Thyroid gland (tissue), 4 donors: ENCODE measurements at regions not wholly inside any gene's neighbourhood (a gene's known extent, or its start where the extent isn't known, plus 50 kb on each side); places are given as distances from the start of the nearest gene placed in this dataset.

Source experiments
- POLR2A ChIP-seq, 2 donors: fragments of 450-650 bp; IDR thresholded peaks; one replicate each; pipeline ENCODE4 v1.6.1; 2017; ENCODE audit warnings: antibody characterized with exemption in 2 of 2, mild to moderate bottlenecking in 2 of 2, moderate library complexity in 1 of 2
- TF ChIP-seq, protein P1 (sequence below), 6 experiments: fragments of 200-600 bp in 3 of 6; fragments of 450-650 bp in 3 of 6; sonication (generic) in 3 of 6; IDR thresholded peaks; one replicate each; pipeline ENCODE4 v1.5.1; 2016 to 2019; ENCODE audit warnings: antibody characterized with exemption in 6 of 6, mild to moderate bottlenecking in 2 of 6, inconsistent platforms in 1 of 6, moderate library complexity in 1 of 6

DNA sequence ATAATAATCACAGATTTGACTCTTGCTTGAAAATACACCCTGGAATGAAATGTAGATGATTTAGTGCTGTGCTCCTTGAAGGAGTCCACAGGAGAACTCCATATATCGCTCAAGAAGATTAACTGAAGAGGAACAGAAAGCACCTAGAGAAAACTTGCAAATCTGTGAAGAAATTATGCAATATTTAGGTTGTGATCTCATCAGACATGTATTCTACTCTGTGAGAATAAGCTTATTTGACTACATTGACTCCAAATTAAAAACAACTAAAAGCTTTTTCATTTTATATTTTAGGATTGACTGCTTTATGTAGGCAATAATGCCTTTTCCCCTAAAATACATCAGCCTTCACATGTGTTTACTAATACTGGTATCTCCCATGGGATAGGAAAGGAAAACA, 906.6 kb upstream of the LRATD1 start:
- TF ChIP-seq, protein P1, sequence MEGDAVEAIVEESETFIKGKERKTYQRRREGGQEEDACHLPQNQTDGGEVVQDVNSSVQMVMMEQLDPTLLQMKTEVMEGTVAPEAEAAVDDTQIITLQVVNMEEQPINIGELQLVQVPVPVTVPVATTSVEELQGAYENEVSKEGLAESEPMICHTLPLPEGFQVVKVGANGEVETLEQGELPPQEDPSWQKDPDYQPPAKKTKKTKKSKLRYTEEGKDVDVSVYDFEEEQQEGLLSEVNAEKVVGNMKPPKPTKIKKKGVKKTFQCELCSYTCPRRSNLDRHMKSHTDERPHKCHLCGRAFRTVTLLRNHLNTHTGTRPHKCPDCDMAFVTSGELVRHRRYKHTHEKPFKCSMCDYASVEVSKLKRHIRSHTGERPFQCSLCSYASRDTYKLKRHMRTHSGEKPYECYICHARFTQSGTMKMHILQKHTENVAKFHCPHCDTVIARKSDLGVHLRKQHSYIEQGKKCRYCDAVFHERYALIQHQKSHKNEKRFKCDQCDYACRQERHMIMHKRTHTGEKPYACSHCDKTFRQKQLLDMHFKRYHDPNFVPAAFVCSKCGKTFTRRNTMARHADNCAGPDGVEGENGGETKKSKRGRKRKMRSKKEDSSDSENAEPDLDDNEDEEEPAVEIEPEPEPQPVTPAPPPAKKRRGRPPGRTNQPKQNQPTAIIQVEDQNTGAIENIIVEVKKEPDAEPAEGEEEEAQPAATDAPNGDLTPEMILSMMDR (IDR thresholded peaks at IDR 0.05), result no peak
- no peak for TF ChIP-seq POLR2A (IDR thresholded peaks at IDR 0.05)
